ENCODE measurements at regions not wholly inside any gene's neighbourhood (a gene's known extent, or its start where the extent isn't known, plus 50 kb on each side); places are given as distances from the start of the nearest gene placed in this dataset.

DNA sequence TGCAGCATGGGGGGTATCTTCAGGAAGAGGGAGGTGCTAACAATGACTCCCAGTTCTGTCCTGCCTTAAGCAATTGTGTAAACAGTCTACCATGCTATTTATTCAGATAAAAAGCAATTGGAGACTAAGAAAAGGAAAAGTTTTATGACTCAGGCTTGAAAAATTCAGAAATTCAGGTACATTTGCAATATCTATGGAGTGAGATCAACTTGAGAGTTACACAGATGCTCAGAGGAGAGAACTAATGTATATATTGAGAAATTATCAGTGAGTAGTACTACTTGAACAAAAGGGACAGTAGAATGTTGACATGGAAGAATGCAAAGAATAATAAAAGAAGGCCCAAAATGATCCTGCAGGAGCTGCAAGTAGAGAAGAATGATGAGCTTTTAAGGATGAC, 277.6 kb upstream of the DACH1 start:
- H3K27ac ChIP-seq, result no peak overlapping the region
- TF ChIP-seq, protein P1, sequence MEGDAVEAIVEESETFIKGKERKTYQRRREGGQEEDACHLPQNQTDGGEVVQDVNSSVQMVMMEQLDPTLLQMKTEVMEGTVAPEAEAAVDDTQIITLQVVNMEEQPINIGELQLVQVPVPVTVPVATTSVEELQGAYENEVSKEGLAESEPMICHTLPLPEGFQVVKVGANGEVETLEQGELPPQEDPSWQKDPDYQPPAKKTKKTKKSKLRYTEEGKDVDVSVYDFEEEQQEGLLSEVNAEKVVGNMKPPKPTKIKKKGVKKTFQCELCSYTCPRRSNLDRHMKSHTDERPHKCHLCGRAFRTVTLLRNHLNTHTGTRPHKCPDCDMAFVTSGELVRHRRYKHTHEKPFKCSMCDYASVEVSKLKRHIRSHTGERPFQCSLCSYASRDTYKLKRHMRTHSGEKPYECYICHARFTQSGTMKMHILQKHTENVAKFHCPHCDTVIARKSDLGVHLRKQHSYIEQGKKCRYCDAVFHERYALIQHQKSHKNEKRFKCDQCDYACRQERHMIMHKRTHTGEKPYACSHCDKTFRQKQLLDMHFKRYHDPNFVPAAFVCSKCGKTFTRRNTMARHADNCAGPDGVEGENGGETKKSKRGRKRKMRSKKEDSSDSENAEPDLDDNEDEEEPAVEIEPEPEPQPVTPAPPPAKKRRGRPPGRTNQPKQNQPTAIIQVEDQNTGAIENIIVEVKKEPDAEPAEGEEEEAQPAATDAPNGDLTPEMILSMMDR (conservative IDR thresholded peaks at IDR 0.05), result no peak

DNA sequence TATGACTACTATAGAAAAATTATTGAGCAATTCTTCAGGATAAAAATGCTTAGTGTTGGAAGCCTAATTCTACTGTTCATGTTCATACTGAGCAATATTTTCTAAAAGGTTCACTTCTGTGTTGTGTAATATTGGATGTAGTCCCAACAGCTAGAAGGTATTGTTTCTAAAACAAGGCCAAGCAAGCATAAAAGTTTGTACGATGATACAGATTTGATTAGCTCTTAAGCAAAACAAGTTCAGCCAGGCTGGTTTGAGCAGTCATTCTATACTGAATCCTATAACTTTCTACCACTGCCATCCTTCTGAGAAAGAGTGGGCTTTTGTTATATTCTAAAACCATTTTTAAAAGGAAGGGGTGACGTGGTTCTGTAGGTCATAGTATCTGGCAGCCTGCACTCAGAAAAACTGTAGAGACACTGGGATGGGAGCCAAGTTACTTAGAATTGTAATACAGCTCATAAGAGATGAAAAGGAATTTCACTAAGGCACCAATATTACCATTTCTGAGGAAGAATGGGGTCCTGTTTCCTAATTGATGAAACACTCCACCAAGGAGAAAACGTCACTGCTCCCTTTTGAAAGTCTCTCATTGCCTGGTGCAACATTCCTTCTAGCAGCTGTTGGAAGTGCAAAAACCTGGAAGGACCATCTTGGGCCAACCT, 275.0 kb upstream of the DACH1 start:
- TF ChIP-seq, protein P1 (conservative IDR thresholded peaks at IDR 0.05), result no peak
- H3K27ac ChIP-seq, result no peak overlapping the region

DNA sequence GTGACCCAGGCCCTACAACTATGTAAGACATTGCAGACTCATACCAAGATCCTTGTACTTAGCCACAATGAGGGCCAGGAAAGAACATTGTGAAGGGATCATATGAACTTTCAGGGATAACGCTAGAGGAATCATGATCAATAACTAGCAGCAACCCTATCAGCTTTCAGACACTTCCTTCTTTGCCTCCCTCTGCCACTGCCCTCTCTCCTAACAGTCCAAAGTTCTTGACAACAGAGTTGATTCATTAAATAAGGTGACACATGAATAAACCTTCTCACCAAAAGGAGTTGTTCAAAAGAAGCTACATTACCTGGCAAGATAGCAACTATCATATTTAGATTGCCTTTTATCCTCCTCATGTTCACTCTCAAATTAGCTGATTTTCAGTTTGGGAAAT, 272.2 kb upstream of the DACH1 start:
- H3K27ac ChIP-seq, result no peak overlapping the region
- TF ChIP-seq, protein P1 (conservative IDR thresholded peaks at IDR 0.05), result no peak

DNA sequence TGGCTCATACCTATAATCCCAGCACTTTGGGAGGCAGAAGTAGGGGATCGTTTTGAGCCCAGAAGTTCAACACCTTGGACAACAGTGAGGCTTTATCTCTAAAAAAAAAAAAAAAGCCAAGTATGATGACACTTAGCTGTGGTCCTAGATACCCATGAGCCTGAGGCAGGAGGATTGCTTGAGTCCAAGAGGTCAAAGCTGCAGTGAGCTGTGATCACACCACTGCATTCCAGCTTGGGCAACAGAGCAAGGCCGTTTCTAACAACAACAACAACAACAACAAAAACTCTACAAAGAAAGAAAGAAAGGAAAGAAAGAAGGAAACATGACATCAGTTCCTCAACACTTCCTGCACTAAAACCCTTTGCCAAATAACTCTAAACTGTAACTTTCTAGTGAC, 265.1 kb upstream of the DACH1 start:
- TF ChIP-seq, protein P1 (conservative IDR thresholded peaks at IDR 0.05), result no peak
- H3K27ac ChIP-seq, result no peak overlapping the region

DNA sequence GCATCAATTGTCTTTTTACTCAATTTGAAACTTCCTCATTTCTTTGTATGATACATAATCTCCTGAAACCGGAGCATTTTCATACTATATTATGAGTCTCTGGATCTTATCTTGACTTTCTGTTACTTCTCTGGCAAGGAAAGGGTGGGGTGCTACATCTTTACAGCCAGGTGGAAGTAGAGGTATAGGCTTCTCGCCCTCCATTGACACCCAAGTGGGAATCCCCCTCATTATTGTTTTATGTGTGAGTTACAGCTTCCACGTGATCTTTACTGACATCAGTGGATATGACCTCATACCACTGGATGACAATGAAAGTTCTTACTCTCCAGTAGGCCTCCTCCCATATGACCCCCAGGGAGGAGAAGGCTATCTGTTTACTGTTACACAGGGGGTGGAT, 262.1 kb upstream of the DACH1 start:
- no peak overlapping the region for H3K27ac ChIP-seq

DNA sequence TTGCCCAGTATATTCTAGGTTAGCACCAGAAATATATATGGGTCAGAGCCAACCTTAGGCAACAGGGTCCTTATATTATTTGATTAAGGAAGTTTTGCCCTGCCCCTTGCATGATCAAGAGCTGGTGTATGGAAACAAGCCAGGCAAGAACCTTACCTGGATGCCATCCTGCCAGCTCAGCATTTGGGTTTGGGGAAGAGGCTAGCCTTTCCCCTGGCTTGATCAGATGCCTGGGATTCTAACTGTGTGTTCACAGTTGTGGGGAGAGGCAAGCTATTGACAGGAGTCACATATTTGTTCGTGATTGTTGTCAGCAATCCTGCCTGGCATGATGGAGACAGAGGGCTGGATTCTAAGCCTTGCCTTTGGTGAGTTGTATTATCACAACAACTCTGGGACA, 260.0 kb upstream of the DACH1 start:
- no peak overlapping the region for H3K27ac ChIP-seq
- TF ChIP-seq, protein P1 (conservative IDR thresholded peaks at IDR 0.05), result no peak

More for the DNA sequence above, 262.1 kb upstream of the DACH1 start:
- TF ChIP-seq, protein P1 (conservative IDR thresholded peaks at IDR 0.05), result no peak

DNA sequence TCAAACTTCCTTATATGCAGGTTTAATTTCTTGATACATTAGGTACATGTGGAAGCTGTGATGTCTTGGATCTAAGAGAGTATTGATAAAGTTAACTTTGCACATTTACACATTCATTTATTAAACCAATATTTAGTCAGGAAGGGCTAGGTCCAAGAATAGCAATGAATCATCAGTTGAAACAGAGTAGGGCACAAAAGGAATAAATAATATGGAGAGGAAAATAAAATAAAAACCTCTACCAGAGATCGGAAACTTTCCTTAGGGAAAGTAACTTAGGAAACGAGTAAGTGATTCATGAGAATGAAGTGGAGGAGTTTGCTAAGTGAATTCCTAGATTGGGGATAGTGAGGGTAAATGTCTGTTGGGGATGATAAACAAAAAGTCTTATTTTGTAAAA, 259.4 kb upstream of the DACH1 start:
- TF ChIP-seq, protein P1 (conservative IDR thresholded peaks at IDR 0.05), result no peak
- H3K27ac ChIP-seq, result no peak overlapping the region
